Stimulated activated CD8-positive, alpha-beta memory T cell treated with anti-CD3 and anti-CD28 coated beads, Interleukin-12 subunit alpha, Interleukin-12 subunit beta, amount 100 ng/mL, for 1 hour (primary cell): ENCODE measurements at regions not wholly inside any gene's neighbourhood (a gene's known extent, or its start where the extent isn't known, plus 50 kb on each side); places are given as distances from the start of the nearest gene placed in this dataset.
"Not testable (repeated sequence)": the region's sequence is repeated elsewhere in the genome, so short reads cannot be mapped to it uniquely, and the experiment has no call there.

Source experiments
- DNase-seq: peaks from one replicate; pipeline ENCODE4 v3.0.0-alpha.2; 2020; ENCODE audit warnings: low read depth

DNA sequence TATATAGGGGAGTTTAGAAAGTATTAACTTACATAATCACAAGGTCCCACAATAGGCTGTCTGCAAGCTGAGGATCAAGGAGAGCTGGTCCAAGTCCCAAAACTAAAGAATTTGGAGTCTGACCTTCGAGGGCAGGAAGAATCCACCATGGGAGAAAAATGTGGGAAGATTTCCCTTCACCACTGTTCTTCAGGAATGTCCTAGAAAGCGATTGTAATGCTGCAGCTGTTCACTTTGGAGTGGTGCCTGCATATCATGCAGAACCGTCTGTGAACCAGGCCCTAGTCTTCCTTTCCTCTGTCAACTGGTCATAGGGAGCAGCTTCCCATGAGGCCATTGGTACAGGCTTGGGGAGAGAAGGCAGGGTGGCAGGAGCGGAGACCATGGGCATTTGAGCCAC, 497.9 kb upstream of the ARPP21 start:
- no peak for DNase-seq

- DNase-seq = no peak
Observed at GRCh38 chr3:35144011-35144410, 495.3 kb upstream of the ARPP21 start.

GRCh38 chr3:35146256-35147035, 492.9 kb upstream of the ARPP21 start:
- DNase-seq = not testable (repeated sequence)

- no peak for DNase-seq
Observed at GRCh38 chr3:35183927-35184675, 455.2 kb upstream of the ARPP21 start.

DNA sequence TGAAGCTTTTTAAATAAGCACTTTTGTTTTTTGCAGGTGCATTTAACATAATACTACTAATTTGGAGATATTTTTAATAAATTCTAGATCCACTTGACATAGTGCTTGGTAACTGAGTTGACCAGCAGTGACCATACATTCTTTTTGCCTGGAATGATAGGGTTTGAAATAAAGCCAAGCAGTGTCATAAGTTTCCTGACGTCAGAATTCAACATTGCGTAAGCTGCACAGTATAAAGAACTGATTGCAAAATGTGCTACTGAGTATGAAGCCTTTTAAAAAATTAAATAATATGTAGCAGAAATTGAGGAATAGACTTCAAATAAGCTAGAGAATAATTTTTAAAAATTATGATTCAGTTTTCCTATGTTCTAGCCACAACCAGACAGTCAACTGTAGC, 454.6 kb upstream of the ARPP21 start:
- no peak for DNase-seq

DNA sequence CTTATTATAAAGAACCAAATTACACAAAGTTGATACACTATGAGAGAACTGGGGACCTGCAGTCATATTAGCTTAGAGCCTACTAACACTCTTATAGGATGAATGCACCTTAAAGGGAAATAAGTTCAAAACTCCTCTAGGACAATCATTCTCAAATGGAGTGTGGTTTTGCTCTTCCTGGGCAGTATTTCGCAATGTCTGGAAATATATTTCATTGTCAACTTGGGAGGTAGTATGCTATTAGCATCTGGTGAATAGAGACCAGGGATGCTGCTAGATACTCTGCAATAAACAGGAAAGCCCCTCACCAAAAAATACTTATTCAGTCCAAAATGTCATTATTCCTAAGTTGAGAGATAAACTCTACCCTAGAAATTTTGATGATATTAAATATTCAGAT, 451.4 kb upstream of the ARPP21 start:
- DNase-seq = no peak

GRCh38 chr3:35194666-35195065, 444.7 kb upstream of the ARPP21 start:
- no peak for DNase-seq

DNA sequence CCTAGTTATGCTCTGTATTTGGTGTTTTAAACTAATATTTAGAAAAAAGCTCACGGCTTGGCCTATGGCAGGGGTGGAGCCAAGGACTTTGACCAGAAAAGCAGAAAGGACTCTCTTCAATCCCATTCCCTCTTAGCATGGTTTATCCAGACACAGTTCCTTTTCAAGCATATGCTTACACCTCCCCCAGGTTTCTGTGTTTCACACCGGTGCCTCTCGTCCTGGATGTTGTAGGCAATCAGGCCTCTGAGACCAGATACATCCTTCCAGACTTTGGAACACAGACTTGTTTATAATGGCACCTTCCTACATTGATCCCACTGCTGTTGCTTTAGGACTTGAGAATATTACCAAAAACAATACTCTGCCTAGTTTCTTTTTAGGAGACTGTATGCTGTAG, 440.5 kb upstream of the ARPP21 start:
- no peak for DNase-seq

GRCh38 chr3:35200056-35200455, 439.3 kb upstream of the ARPP21 start:
- DNase-seq = no peak

GRCh38 chr3:35201211-35201610, 438.1 kb upstream of the ARPP21 start:
- DNase-seq = no peak

- DNase-seq = no peak
Observed at GRCh38 chr3:35215525-35216500, 423.5 kb upstream of the ARPP21 start.

DNA sequence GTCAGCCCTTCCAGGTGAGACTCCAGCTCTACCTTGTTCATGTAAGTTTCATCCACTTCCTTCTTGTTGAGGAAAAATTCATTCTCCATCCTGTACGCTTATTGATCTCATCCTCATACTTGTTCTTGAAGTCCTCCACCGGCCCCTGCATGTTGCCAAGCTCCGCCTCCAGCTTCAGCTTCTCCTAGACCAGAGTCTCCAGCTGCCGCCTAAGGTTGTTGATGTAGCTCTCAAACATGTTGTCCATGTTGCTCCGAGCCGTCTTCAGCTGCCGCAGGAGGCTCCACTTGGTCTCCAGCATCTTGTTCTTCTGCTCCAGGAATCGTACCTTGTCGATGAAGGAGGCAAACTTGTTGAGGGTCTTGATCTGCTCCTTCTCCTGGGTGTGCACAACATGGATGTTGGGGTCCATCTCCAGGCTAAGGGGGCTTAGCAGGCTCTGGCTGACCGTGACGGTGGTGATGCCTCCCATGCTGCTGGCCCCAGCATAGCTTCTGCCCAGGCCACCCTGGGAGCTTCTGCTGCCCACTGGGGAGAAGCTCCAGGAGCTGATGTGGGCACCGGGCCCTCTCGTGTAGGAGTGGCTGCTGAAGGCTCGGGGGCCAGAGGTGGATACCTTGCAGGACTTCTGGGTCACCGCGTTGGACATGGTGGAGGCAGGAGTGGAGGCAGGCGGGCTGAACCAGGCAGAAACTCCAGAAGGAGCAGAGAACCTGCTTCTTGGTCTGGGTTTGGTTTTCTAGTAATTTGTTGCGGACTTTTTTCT, 422.6 kb upstream of the ARPP21 start:
- DNase-seq = no peak

DNA sequence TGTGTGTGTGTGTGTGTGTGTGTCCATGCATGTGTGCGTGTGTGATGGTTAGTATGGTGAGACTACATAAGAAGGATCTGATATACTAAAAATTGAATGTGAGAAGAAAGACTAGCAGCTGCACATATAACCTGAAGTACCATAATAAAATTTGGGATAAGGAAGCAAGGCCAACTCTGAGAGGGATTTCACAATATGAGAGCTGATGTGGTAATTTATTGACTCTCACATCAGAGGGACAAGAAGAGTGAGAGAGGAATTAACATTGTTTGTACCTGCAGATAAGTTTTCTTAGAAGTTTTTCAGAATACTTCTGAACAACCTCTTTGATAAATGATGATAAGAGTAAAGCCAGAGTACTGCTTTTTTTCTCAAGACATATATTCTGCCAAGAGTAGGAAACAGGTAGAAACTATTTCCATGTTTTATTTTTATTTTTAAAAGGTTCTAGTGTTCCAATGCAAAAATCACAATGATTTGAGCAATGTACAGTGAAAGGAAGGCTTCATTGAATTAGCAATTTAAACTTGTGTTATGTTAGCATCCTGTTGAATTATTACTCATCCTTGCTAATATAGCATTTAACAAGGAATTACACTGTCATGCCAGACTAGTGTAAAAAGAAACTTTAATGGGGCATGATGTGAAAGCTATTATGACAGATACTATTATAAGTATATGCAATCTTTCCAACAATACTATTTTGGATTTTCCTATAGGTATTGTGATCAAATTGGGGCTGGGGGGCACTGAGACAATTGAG, 415.5 kb upstream of the ARPP21 start:
- no peak for DNase-seq

GRCh38 chr3:35224565-35225295, 414.6 kb upstream of the ARPP21 start:
- no peak for DNase-seq

DNA sequence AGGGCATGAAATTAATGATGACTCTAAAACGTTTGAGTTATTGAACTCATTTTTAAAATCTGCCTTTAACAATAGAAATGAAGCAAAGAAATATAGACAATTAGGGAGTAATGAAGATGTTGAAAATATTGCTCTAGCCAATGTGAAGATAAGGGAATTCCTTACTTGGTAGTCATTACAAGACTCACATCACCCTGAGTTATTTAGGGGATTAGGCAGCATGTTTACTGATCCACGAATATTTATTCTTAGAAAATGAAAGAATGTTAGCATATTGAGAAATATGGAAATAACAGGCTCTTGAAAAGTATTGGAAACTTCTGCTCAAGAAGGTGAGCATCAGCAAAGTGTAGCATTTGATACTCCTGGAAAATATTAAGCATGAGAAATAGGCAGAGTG, 398.1 kb upstream of the ARPP21 start:
- no peak for DNase-seq

GRCh38 chr3:35254917-35255316, 384.4 kb upstream of the ARPP21 start:
- DNase-seq = no peak

DNA sequence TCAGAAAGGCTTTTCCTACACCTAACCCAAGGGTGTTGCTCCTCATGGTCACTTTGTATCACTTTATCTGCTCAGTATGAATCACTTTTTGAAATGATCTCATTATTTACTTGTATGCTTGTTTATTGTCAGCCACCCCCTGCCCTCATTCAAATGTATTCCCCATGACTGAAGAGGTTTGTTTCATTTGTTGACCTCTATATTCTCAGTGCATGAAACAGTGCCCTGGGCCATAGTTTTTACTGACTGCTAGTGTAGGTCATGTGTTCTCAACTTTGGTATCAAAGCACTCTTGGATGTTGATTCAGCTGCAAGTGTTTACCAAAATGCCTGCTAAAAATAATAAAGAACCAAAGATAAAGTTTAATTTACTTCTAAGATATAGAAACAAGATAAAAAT, 381.7 kb upstream of the ARPP21 start:
- no peak for DNase-seq

GRCh38 chr3:35262406-35262805, 376.9 kb upstream of the ARPP21 start:
- DNase-seq = no peak

DNA sequence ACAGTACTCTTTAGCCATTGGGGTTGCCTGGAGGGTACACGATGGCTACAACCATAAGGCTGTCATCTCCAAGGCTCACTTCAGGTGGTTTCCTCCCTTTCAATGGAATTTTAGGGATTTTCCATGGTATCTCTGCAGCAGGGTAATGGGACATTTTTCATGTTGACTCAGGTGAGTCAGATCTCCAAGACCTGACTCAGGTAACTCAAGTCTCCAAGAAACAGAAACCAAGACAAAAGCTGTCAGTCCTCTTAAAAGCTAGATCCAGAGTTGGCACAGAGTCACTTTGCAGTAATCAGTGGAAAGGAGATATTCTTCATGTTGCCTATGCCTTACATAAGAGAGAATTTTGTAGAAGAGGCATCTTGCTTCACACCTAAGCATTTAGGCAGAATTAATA, 375.8 kb upstream of the ARPP21 start:
- DNase-seq = no peak

GRCh38 chr3:35266065-35266464, 373.3 kb upstream of the ARPP21 start:
- DNase-seq = not testable (repeated sequence)
